OCI-LY3 (cell line): ENCODE measurements at regions not wholly inside any gene's neighbourhood (a gene's known extent, or its start where the extent isn't known, plus 50 kb on each side); places are given as distances from the start of the nearest gene placed in this dataset.

Source experiments
- EZH2phosphoT487 ChIP-seq: fragments of 200-600 bp; shearing (Covaris generic); IDR thresholded peaks from 2 replicates; pipeline ENCODE4 v1.6.1; 2018; ENCODE audit warnings: antibody characterized with exemption, mixed run types, low read depth
- TF ChIP-seq, protein P1 (sequence below): fragments of 200-600, 300-600 bp; sonication (generic); IDR thresholded peaks from 2 replicates; pipeline ENCODE4 v1.5.1; 2014; ENCODE audit warnings: antibody characterized with exemption, low read length, low read depth

DNA sequence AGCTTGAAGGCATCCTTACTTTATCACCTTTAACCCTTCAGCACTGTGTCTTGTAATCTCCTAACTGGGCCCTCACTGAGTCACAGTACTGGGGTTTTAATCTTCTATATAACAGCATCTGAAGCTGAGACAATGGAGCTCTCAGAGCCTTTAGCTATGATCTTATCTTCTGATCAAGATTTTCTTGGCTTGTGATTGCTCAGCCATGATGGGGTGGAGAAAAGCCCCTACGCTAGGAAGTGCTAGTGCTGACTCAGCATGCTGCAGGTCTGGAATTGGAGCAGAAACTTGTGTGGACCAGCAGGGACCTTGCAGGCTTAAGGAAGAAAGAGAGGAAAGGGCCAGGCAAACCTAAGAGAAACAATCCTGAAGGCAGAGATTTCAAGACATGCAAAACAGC is 71.7 kb upstream of the EED start:
- TF ChIP-seq, protein P1, sequence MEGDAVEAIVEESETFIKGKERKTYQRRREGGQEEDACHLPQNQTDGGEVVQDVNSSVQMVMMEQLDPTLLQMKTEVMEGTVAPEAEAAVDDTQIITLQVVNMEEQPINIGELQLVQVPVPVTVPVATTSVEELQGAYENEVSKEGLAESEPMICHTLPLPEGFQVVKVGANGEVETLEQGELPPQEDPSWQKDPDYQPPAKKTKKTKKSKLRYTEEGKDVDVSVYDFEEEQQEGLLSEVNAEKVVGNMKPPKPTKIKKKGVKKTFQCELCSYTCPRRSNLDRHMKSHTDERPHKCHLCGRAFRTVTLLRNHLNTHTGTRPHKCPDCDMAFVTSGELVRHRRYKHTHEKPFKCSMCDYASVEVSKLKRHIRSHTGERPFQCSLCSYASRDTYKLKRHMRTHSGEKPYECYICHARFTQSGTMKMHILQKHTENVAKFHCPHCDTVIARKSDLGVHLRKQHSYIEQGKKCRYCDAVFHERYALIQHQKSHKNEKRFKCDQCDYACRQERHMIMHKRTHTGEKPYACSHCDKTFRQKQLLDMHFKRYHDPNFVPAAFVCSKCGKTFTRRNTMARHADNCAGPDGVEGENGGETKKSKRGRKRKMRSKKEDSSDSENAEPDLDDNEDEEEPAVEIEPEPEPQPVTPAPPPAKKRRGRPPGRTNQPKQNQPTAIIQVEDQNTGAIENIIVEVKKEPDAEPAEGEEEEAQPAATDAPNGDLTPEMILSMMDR = no peak
- no peak for TF ChIP-seq EZH2phosphoT487
